ENCODE measurements at regions not wholly inside any gene's neighbourhood (a gene's known extent, or its start where the extent isn't known, plus 50 kb on each side); places are given as distances from the start of the nearest gene placed in this dataset.

DNA sequence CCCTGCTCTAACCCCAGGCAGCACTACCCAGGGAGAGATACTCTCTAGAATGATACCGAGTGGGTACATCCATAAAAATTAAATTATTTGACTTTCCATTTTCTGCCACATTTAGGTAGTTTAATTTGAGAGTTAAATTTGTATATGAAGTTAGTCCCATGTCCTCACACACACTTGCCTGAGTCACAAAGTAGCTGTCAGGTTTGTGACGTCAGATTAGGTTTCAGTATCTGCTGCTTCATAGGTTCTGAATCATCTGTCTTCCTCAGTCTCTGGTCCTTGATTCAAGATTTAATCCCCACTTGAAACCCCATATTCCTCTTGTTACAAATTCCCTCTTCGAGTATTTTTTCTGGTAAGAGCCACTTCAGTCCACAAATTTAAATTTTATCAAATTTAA is 738.6 kb upstream of the FAM98A start:
- Histone ChIP-seq H4K91ac (replicated peaks; ENCODE audit: insufficient read length, low read length) (no peak overlapping the region), H3K23me2 (ENCODE audit: low read depth, low read length) (no peaks in the 10 kb centered on the region), H3K9ac (replicated peaks in 1 of 4; ENCODE audit: extremely low read depth in 1 of 4, low read depth in 3 of 4, low read length in 3 of 4) (no peak overlapping the region), H3K56ac (replicated peaks; ENCODE audit: insufficient read length, low read depth, low read length) (no peak overlapping the region), H4K20me1 (replicated peaks in 1 of 2; ENCODE audit: control insufficient read depth in 1 of 2, insufficient read depth in 2 of 2, low read length in 2 of 2) (no peaks in the 10 kb centered on the region), H2AFZ (ENCODE audit: low read length) (no peak overlapping the region), H3K79me1 (ENCODE audit: low read depth, low read length) (no peaks in the 10 kb centered on the region), H2BK15ac (ENCODE audit: low read length) (no peak overlapping the region), H3K14ac (ENCODE audit: insufficient read length) (no peak overlapping the region), H3K4me1 (replicated peaks in 1 of 4; ENCODE audit: control insufficient read depth in 3 of 4, insufficient read depth in 4 of 4, low read length in 3 of 4) (no peaks in the 10 kb centered on the region), H3K9me3 (ENCODE audit: insufficient read depth in 2 of 2, low read depth in 1 of 2, low read length in 1 of 2) (no peaks in the 10 kb centered on the region), H3K27ac (ENCODE audit: low read depth, low read length) (no peak overlapping the region), H3K4ac (replicated peaks; ENCODE audit: insufficient read length, low read depth, low read length) (no peak overlapping the region), H2BK12ac (ENCODE audit: low read depth, low read length) (no peak overlapping the region), H3K4me2 (ENCODE audit: insufficient read depth in 1 of 2, low read depth in 2 of 2, low read length in 2 of 2) (no peak overlapping the region), H2BK20ac (ENCODE audit: low read length) (no peak overlapping the region), H3K27me3 (replicated peaks in 1 of 4; ENCODE audit: control insufficient read depth in 3 of 4, extremely low read depth in 1 of 4, insufficient read depth in 3 of 4, low read length in 3 of 4) (no peaks in the 10 kb centered on the region), H3K79me2 (ENCODE audit: control insufficient read depth in 1 of 2, insufficient read depth in 2 of 2, low read length in 2 of 2) (no peaks in the 10 kb centered on the region), H2BK5ac (ENCODE audit: low read depth, low read length) (no peak overlapping the region), H4K5ac (ENCODE audit: insufficient read length, low read depth, low read length) (no peak overlapping the region), H3K4me3 (ENCODE audit: extremely low read depth in 1 of 4, insufficient read depth in 2 of 4, low read depth in 3 of 4, low read length in 4 of 4) (no peak overlapping the region), H2BK120ac (replicated peaks; ENCODE audit: low read depth, low read length) (no peak overlapping the region), H2AK5ac (ENCODE audit: low read depth, low read length) (no peak overlapping the region), H3K36me3 (ENCODE audit: control insufficient read depth in 2 of 4, insufficient read depth in 4 of 4, low read length in 3 of 4) (no peaks in the 10 kb centered on the region), H4K8ac (ENCODE audit: extremely low read depth, insufficient read depth, low read length) (no peak overlapping the region), H3K23ac (ENCODE audit: insufficient read length) (no peak overlapping the region), H3K18ac (ENCODE audit: extremely low read depth, low read length) (no peak overlapping the region)
- 88% methylated on average over 3 of the region's 3 CpGs; no CpG with 5 or more reads in 1 of the 2 experiments for WGBS, 2 experiments (ENCODE audit: extremely low coverage in 1 of 2, insufficient coverage in 1 of 2, insufficient read length in 1 of 2, insufficient replicate concordance in 2 of 2, low coverage in 1 of 2, low lambda C conversion rate in 2 of 2, missing lambda C conversion rate in 1 of 2)
- DNase-seq (ENCODE audit: low read depth in 1 of 2, low spot score in 2 of 2) (no peak), FAIRE-seq (no peak)
- ChIA-PET CTCF (ENCODE audit: partially characterized antibody) (no interaction called here), POLR2A (ENCODE audit: partially characterized antibody) (no interaction called here)
- TF ChIP-seq, protein P1, sequence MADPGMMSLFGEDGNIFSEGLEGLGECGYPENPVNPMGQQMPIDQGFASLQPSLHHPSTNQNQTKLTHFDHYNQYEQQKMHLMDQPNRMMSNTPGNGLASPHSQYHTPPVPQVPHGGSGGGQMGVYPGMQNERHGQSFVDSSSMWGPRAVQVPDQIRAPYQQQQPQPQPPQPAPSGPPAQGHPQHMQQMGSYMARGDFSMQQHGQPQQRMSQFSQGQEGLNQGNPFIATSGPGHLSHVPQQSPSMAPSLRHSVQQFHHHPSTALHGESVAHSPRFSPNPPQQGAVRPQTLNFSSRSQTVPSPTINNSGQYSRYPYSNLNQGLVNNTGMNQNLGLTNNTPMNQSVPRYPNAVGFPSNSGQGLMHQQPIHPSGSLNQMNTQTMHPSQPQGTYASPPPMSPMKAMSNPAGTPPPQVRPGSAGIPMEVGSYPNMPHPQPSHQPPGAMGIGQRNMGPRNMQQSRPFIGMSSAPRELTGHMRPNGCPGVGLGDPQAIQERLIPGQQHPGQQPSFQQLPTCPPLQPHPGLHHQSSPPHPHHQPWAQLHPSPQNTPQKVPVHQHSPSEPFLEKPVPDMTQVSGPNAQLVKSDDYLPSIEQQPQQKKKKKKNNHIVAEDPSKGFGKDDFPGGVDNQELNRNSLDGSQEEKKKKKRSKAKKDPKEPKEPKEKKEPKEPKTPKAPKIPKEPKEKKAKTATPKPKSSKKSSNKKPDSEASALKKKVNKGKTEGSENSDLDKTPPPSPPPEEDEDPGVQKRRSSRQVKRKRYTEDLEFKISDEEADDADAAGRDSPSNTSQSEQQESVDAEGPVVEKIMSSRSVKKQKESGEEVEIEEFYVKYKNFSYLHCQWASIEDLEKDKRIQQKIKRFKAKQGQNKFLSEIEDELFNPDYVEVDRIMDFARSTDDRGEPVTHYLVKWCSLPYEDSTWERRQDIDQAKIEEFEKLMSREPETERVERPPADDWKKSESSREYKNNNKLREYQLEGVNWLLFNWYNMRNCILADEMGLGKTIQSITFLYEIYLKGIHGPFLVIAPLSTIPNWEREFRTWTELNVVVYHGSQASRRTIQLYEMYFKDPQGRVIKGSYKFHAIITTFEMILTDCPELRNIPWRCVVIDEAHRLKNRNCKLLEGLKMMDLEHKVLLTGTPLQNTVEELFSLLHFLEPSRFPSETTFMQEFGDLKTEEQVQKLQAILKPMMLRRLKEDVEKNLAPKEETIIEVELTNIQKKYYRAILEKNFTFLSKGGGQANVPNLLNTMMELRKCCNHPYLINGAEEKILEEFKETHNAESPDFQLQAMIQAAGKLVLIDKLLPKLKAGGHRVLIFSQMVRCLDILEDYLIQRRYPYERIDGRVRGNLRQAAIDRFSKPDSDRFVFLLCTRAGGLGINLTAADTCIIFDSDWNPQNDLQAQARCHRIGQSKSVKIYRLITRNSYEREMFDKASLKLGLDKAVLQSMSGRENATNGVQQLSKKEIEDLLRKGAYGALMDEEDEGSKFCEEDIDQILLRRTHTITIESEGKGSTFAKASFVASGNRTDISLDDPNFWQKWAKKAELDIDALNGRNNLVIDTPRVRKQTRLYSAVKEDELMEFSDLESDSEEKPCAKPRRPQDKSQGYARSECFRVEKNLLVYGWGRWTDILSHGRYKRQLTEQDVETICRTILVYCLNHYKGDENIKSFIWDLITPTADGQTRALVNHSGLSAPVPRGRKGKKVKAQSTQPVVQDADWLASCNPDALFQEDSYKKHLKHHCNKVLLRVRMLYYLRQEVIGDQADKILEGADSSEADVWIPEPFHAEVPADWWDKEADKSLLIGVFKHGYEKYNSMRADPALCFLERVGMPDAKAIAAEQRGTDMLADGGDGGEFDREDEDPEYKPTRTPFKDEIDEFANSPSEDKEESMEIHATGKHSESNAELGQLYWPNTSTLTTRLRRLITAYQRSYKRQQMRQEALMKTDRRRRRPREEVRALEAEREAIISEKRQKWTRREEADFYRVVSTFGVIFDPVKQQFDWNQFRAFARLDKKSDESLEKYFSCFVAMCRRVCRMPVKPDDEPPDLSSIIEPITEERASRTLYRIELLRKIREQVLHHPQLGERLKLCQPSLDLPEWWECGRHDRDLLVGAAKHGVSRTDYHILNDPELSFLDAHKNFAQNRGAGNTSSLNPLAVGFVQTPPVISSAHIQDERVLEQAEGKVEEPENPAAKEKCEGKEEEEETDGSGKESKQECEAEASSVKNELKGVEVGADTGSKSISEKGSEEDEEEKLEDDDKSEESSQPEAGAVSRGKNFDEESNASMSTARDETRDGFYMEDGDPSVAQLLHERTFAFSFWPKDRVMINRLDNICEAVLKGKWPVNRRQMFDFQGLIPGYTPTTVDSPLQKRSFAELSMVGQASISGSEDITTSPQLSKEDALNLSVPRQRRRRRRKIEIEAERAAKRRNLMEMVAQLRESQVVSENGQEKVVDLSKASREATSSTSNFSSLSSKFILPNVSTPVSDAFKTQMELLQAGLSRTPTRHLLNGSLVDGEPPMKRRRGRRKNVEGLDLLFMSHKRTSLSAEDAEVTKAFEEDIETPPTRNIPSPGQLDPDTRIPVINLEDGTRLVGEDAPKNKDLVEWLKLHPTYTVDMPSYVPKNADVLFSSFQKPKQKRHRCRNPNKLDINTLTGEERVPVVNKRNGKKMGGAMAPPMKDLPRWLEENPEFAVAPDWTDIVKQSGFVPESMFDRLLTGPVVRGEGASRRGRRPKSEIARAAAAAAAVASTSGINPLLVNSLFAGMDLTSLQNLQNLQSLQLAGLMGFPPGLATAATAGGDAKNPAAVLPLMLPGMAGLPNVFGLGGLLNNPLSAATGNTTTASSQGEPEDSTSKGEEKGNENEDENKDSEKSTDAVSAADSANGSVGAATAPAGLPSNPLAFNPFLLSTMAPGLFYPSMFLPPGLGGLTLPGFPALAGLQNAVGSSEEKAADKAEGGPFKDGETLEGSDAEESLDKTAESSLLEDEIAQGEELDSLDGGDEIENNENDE (IDR thresholded peaks at IDR 0.05; ENCODE audit: insufficient replicate concordance, low read length), result no peak

Measured in H1 (cell line).